K562 (cell line): ENCODE measurements at regions not wholly inside any gene's neighbourhood (a gene's known extent, or its start where the extent isn't known, plus 50 kb on each side); places are given as distances from the start of the nearest gene placed in this dataset.

Source experiments
- ATAC-seq: fragments of 200-7000 bp; cut with Tn5 transposase; 3 replicates; pipeline ENCODE4 v1.9.1; 2020; ENCODE audit warnings: moderate library complexity
- BruUV-seq: library from RNA; stranded (reverse); fragments of 400-500 nt; replicated peaks from 2 replicates; lab custom pipeline; 2021; lab: Mats Ljungman, UMichigan
- CTCF ChIA-PET: fragments of 300-600 bp; formaldehyde crosslinking; extraction: SDS; loops from one replicate; lab custom pipeline; 2021; ENCODE audit warnings: low intra/inter-chr PET ratio; lab: Yijun Ruan, JAX
- POLR2A ChIA-PET: fragments of 300-600, 350-650 bp; sonication (Branson Sonifier 250); formaldehyde crosslinking; extraction: SDS; loops from one replicate; lab custom pipeline; 2021; ENCODE audit warnings: antibody characterized with exemption, inconsistent platforms; lab: Yijun Ruan, JAX
- DNase-seq, 4 experiments: peaks; one replicate each; pipeline versions ENCODE4 v3.0.0 to v3.0.0-alpha.2; 2011 to 2018; ENCODE audit warnings: low spot score in 3 of 4, mixed read lengths in 3 of 4; ENCODE audit errors: extremely low read depth in 1 of 4
- FAIRE-seq: peaks from 2 replicates; lab custom pipeline; 2011; peaks lifted over from hg19 to GRCh38; lab: Jason Lieb, UNC
- H2AFZ ChIP-seq: 2 replicates; pipeline ENCODE4 v1.6.0; 2011; ENCODE audit warnings: low read depth, low read length, control low read depth, inconsistent platforms
- H3K27ac ChIP-seq: fragments of 200-600 bp; 3 replicates; pipeline ENCODE4 v1.8.0; 2011; ENCODE audit warnings: low read depth, mild to moderate bottlenecking, control low read depth, inconsistent platforms, low read length, moderate library complexity, mixed read lengths; ENCODE audit errors: extremely low read depth
- H3K27me3 ChIP-seq, 2 experiments: fragments of 300-600 bp in 1 of 2; 2 replicates in 1 of 2; 3 replicates in 1 of 2; pipeline versions ENCODE4 v1.6.0 to v1.8.0; 2011; ENCODE audit warnings: inconsistent platforms in 2 of 2, low read length in 2 of 2, mild to moderate bottlenecking in 1 of 2, mixed read lengths in 1 of 2, moderate library complexity in 1 of 2; ENCODE audit not compliant: control insufficient read depth in 2 of 2, insufficient read depth in 2 of 2
- H3K36me3 ChIP-seq: fragments of 300-600 bp; 3 replicates; pipeline ENCODE4 v1.8.0; 2011; ENCODE audit warnings: mild to moderate bottlenecking, low read length, inconsistent platforms; ENCODE audit not compliant: control insufficient read depth, insufficient read depth
- H3K4me1 ChIP-seq, 2 experiments: fragments of 200-600 bp in 1 of 2; replicated peaks in 1 of 2; 2 replicates in 1 of 2; 3 replicates in 1 of 2; pipeline versions ENCODE4 v1.5.1 to v1.8.0; 2011; ENCODE audit warnings: inconsistent platforms in 2 of 2, low read length in 2 of 2, mild to moderate bottlenecking in 1 of 2, mixed read lengths in 1 of 2, moderate library complexity in 1 of 2; ENCODE audit not compliant: control insufficient read depth in 2 of 2, insufficient read depth in 2 of 2
- H3K4me2 ChIP-seq: 2 replicates; pipeline ENCODE4 v1.6.1; 2011; ENCODE audit warnings: low read length, control low read depth, inconsistent platforms, mixed read lengths; ENCODE audit not compliant: insufficient read depth
- H3K4me3 ChIP-seq: fragments of 200-600 bp; sonication (generic), shearing (Covaris generic); 2 replicates; pipeline ENCODE4 v1.5.1; 2016; ENCODE audit warnings: control low read depth, inconsistent platforms
- H3K79me2 ChIP-seq: fragments of 200-600 bp; 3 replicates; pipeline ENCODE4 v1.8.0; 2011; ENCODE audit warnings: low read length, inconsistent platforms; ENCODE audit not compliant: control insufficient read depth, insufficient read depth
- H3K9ac ChIP-seq, 2 experiments: 2 replicates each; pipeline versions ENCODE4 v1.6.0 to v1.6.1; 2011; ENCODE audit warnings: low read depth in 2 of 2, low read length in 2 of 2, control low read depth in 1 of 2, inconsistent platforms in 1 of 2, mild to moderate bottlenecking in 1 of 2, mixed read lengths in 1 of 2; ENCODE audit not compliant: insufficient read depth in 1 of 2
- H3K9me1 ChIP-seq: one replicate; pipeline ENCODE4 v1.6.0; 2011; ENCODE audit warnings: inconsistent platforms, mild to moderate bottlenecking, low read length, moderate library complexity; ENCODE audit not compliant: control insufficient read depth, insufficient read depth
- H3K9me3 ChIP-seq: replicated peaks from 2 replicates; pipeline ENCODE4 v1.5.1; 2011; ENCODE audit warnings: low read depth, low read length, inconsistent platforms; ENCODE audit not compliant: control insufficient read depth, insufficient read depth
- H4K20me1 ChIP-seq: replicated peaks from 2 replicates; pipeline ENCODE4 v1.6.1; 2011; ENCODE audit warnings: low read length, inconsistent platforms, mixed read lengths; ENCODE audit not compliant: control insufficient read depth, insufficient read depth
- FOXK1 ChIP-seq: sonication (generic); formaldehyde crosslinking; IDR thresholded peaks from 2 replicates; pipeline ENCODE4 v1.8.0; 2022; ENCODE audit warnings: missing genetic modification reagents, mild to moderate bottlenecking, borderline replicate concordance
- POLR2AphosphoS5 ChIP-seq: IDR thresholded peaks from 2 replicates; pipeline ENCODE4 v1.6.1; 2011; ENCODE audit warnings: mild to moderate bottlenecking, low read depth, low read length, moderate library complexity; ENCODE audit not compliant: control insufficient read depth, insufficient read depth
- ZKSCAN1 ChIP-seq: fragments of 150-350 bp; IDR thresholded peaks from 2 replicates; pipeline ENCODE4 v1.6.1; 2016; ENCODE audit warnings: low read depth, low read length
- whole genome bisulfite sequencing: fragments of 100-300 bp; shearing (Covaris generic); methylation state at CpG from one replicate; pipeline ENCODE4 v1.1.6; 2016; ENCODE audit warnings: low coverage, mixed read lengths; ENCODE audit not compliant: insufficient coverage; ENCODE audit errors: missing lambda C conversion rate; 5-methylcytosine and 5-hydroxymethylcytosine counted together
- in situ Hi-C: fragments of 300-500 bp; cut with MboI; formaldehyde crosslinking; loops from 4 replicates; pipeline ENCODE4 v1.15.0; 2018; ENCODE audit warnings: inconsistent platforms, mixed read lengths
- intact Hi-C: fragments of 100-400 bp; cut with micrococcal nuclease; formaldehyde crosslinking; loops from 2 replicates; pipeline ENCODE4 v1.14.2; 2022
- TF ChIP-seq, protein P1 (sequence below), 2 experiments: IDR thresholded peaks; 2 replicates each; pipeline ENCODE4 v1.6.1; 2011; ENCODE audit warnings: borderline replicate concordance in 1 of 2, control low read depth in 1 of 2, low read depth in 1 of 2, low read length in 1 of 2, mild to moderate bottlenecking in 1 of 2, mixed read lengths in 1 of 2, moderate library complexity in 1 of 2; ENCODE audit not compliant: insufficient read depth in 1 of 2, insufficient read length in 1 of 2, poor library complexity in 1 of 2, severe bottlenecking in 1 of 2; ENCODE audit errors: extremely low read depth in 1 of 2
- TF ChIP-seq, protein P2 (sequence below): sonication (generic); formaldehyde crosslinking; IDR thresholded peaks from 2 replicates; pipeline ENCODE4 v1.8.0; 2022; ENCODE audit warnings: mild to moderate bottlenecking, missing genetic modification reagents

DNA sequence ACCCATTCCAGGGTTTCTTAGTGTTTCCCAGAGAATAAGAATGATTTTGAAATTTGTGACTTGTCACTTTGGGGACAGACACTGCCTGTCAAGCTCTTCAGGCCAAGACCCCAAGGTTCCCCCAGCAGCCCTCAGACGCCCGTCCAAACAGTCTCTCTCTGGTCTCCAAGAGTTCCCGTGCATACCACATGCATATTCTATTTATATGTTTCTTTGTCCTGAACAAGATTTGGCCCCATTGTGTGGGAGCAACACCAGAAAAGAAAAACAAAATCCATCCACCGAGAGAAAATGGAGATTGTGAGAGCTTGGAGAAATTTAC is 52.2 kb upstream of the CTAGE1 start:
- no TSS peak for BruUV-seq
- 55% methylated on average over 4 of the region's 4 CpGs for WGBS
- peaks cover 3% of the 10 kb centered on the region for H3K9me1 ChIP-seq
- ATAC-seq (no peak), FAIRE-seq (no peak), DNase-seq (no peak)
- no peak overlapping the region for H3K4me2 ChIP-seq
- intact Hi-C loops, result loop anchor here (5.0 kb wide), 1 partner anchor 87 kb away; no protein-coding TSS in a partner anchor
- no peak overlapping the region for H3K27ac ChIP-seq
- peaks cover 3 to 17% of the 10 kb centered on the region in 2 experiments; a peak in 2 of 5 replicates for H3K27me3 ChIP-seq
- H3K9ac ChIP-seq, result no peak overlapping the region
- no peaks in the 10 kb centered on the region for H3K36me3 ChIP-seq
- CTCF ChIA-PET, result no interaction called here
- no peaks in the 10 kb centered on the region for H3K79me2 ChIP-seq
- H3K4me1 ChIP-seq, result peaks cover 8 to 55% of the 10 kb centered on the region in 2 experiments
- in situ Hi-C loops, result no loop called here
- no peaks in the 10 kb centered on the region for H4K20me1 ChIP-seq
- H3K9me3 ChIP-seq, result no peaks in the 10 kb centered on the region
- TF ChIP-seq, protein P1, sequence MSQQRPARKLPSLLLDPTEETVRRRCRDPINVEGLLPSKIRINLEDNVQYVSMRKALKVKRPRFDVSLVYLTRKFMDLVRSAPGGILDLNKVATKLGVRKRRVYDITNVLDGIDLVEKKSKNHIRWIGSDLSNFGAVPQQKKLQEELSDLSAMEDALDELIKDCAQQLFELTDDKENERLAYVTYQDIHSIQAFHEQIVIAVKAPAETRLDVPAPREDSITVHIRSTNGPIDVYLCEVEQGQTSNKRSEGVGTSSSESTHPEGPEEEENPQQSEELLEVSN (IDR thresholded peaks at IDR 0.05; ENCODE audit: borderline replicate concordance in 1 of 2, extremely low read depth in 1 of 2, insufficient read depth in 1 of 2, insufficient read length in 1 of 2, low read depth in 1 of 2, low read length in 1 of 2, poor library complexity in 1 of 2, severe bottlenecking in 1 of 2), result no peak
- TF ChIP-seq, protein P2, sequence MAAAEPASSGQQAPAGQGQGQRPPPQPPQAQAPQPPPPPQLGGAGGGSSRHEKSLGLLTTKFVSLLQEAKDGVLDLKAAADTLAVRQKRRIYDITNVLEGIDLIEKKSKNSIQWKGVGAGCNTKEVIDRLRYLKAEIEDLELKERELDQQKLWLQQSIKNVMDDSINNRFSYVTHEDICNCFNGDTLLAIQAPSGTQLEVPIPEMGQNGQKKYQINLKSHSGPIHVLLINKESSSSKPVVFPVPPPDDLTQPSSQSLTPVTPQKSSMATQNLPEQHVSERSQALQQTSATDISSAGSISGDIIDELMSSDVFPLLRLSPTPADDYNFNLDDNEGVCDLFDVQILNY (CRISPR knock-in tag), result no peak
- TF ChIP-seq FOXK1 (CRISPR knock-in tag), result no peak
- TF ChIP-seq ZKSCAN1, result no peak
- no peak for TF ChIP-seq POLR2AphosphoS5
- no peak overlapping the region for H3K4me3 ChIP-seq
- POLR2A ChIA-PET, result no interaction called here
- H2AFZ ChIP-seq, result no peak overlapping the region
